ENCODE measurements at regions not wholly inside any gene's neighbourhood (a gene's known extent, or its start where the extent isn't known, plus 50 kb on each side); places are given as distances from the start of the nearest gene placed in this dataset.
"Not testable (repeated sequence)": the region's sequence is repeated elsewhere in the genome, so short reads cannot be mapped to it uniquely, and the experiment has no call there.

- ATAC-seq, result no peak
Measured at GRCh38 chr12:5096241-5096924, 52.7 kb downstream of the KCNA5 start.

GRCh38 chr12:5097786-5098185 is 54.1 kb downstream of the KCNA5 start:
- ATAC-seq, result no peak

DNA sequence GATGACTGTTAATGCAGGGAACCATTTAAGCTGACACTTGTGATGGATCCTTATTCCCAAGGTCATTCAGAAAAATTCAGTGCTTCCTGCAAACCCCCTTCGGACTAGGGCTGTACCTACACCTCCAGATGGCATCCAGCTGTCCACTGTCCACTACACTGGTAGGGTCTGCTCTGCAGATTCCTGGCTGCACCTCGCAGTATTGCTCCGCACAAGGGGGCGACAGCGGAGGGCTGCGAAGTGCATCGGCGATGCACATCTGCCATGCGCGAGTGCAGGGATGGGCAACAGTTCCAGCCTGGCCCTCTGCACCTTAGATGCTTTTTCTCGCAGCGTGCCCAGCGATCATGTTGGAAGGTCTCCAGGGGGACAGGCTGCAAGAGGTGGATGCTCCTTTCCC is 55.5 kb downstream of the KCNA5 start:
- ATAC-seq, result no peak

- no peak for ATAC-seq
Measured at GRCh38 chr12:5099591-5099990, 55.9 kb downstream of the KCNA5 start.

- ATAC-seq, result no peak
Measured at GRCh38 chr12:5101686-5102085, 58.0 kb downstream of the KCNA5 start.

- ATAC-seq, result no peak
Measured at GRCh38 chr12:5102261-5102789, 58.6 kb downstream of the KCNA5 start.

- ATAC-seq, result no peak
Measured at GRCh38 chr12:5102806-5103205, 59.1 kb downstream of the KCNA5 start.

- ATAC-seq, result no peak
Measured at GRCh38 chr12:5110345-5110744, 66.7 kb downstream of the KCNA5 start.

DNA sequence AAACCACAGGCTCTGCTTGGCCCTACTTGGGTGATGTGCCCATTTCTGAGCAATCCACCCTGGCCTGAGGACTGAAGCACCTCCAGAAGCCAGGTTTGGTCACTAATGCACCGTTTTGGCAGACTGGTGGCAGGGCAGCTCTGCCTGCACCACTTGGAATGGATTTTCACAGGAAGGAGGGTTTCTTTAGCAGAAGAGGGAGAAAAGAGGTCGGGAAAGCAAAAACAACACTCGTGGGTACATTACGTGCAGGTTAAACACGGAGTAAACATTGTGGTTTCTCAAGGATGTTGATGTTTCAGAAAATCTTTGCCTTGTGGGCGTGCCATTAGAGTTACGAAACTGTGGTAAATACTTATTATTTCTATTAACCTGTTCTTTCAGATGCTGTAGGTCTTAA is 70.8 kb downstream of the KCNA5 start:
- no peak for ATAC-seq

DNA sequence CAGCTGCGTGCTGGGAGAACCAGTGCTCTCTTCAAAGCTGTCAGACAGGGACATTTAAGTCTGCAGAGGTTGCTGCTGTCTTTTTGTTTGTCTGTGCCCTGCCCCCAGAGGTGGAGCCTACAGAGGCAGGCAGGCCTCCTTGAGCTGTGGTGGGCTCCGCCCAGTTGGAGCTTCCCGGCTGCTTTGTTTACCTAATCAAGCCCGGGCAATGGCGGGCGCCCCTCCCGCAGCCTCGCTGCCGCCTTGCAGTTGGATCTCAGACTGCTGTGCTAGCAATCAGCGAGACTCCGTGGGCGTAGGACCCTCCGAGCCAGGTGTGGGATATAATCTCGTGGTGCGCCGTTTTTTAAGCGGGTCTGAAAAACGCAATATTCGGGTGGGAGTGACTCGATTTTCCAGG is 78.1 kb downstream of the KCNA5 start:
- not testable (repeated sequence) for ATAC-seq

DNA sequence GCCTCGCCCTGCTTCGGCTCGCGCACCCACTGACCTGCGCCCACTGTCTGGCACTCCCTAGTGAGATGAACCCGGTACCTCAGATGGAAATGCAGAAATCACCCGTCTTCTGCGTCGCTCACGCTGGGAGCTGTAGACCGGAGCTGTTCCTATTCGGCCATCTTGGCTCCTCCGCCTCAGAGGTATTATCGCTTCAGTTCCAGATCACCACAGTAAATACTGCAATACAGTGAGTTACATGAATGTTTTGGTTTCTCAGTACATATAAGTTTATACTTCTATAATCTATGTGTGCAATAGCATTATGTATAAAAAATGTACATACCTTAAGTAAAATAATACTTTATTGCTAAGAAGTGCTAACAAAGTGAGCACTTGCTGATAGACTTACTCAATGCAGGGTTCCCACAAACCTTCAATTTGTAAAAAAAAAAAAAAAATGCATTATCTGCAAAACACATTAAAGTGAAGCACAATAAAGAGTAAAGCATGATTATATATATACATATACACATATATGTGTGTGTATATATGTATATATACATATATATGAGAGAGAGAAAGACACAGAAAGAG is 78.7 kb downstream of the KCNA5 start:
- ATAC-seq, result not testable (repeated sequence)

DNA sequence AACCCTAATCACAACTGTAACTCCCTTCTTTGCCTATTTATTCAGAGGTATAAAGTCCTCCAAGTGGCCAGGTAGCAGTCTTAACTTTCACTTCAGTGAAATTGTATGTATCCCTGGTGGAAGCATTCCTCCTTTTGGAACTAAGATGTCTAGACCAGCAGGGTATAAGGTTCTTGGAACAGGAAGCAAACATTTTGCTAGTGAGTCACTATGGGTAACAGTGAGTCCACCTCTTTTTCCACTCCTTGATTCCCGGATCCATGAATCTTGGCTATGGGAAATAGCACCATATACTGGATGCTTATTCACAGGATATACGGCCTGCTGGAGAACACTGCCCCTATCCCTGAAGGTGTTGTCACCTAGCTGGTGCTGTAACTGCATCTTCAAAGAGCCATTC is 80.2 kb downstream of the KCNA5 start:
- no peak for ATAC-seq

GRCh38 chr12:5124401-5124800 is 80.7 kb downstream of the KCNA5 start:
- ATAC-seq, result no peak

DNA sequence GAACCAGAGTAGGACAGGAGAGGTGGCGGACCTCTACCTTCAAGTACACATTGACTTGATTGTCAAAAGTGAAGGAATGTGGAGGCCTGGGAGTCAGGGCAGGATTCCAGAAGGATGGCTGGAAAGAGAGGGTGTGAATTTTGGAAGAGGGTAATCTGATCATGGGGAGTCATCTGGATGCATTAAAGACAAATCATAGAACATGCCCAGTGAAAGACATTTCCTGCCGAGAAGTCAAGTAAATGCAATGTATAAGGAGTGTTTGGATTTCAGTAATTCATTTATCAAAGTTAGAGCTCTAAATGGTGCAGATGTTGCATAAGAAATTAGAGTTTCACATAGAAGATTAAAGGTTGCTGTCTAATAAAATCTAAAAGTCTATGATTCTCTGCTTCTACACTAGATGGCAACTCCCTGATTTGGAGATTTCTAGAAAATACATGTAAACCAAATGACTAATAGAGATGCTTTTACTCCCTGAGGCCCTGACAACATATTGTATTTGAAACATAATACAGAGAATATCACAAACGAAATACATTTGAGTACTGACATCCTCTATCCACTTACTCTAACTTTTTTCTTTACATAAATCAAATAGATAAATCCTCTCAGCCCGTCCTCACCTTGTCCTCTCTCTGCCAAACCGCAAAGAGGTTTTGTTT is 91.3 kb downstream of the KCNA5 start:
- no peak for ATAC-seq

DNA sequence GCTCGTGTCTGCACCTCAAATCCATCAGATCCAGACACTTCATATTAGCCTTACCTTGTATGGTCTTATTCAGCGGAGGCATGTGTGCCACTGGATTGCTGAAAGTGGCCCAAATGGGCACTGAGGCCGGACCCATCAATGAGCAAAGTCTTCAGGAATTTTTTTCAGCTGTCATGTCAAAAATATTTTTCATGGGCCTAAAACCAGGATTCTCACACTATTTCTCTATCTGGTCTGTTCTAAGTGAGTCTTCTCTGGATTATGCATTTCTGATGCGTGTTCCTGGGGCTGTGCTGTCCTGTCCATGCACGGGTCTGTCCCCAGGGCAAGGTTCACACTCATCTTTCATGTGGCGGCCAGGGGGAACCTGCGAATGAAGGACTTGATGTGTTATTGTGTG is 94.6 kb downstream of the KCNA5 start:
- ATAC-seq, result no peak

GRCh38 chr12:5138845-5139244 is 95.2 kb downstream of the KCNA5 start:
- no peak for ATAC-seq

- no peak for ATAC-seq
Measured at GRCh38 chr12:5139751-5140150, 96.1 kb downstream of the KCNA5 start.

- ATAC-seq, result peak; percentile 31
Measured at GRCh38 chr12:5140190-5140589, 96.5 kb downstream of the KCNA5 start.

DNA sequence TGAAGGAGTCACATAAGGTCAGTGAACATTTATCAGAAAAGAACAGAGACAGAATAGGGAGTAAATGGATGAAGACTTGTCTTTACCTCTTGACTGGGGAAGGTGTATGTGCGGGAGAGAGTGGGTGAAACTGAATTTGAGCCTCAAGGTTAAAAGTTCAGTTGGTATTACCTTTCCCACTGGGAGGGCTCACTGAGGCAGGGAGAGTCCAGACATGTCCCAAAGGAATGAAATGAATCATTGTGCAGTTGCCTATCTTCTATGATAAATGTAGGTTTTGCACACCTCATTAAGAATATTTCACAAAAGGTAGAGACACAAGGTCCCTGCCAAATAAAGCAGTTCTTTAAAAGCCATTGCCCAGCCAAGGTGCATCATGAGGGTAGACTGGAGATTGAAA is 105.2 kb downstream of the KCNA5 start:
- peak; percentile 70 for ATAC-seq

- ATAC-seq, result no peak
Measured at GRCh38 chr12:5154091-5154490, 110.4 kb downstream of the KCNA5 start.

- ATAC-seq, result no peak
Measured at GRCh38 chr12:5155866-5156265, 112.2 kb downstream of the KCNA5 start.

DNA sequence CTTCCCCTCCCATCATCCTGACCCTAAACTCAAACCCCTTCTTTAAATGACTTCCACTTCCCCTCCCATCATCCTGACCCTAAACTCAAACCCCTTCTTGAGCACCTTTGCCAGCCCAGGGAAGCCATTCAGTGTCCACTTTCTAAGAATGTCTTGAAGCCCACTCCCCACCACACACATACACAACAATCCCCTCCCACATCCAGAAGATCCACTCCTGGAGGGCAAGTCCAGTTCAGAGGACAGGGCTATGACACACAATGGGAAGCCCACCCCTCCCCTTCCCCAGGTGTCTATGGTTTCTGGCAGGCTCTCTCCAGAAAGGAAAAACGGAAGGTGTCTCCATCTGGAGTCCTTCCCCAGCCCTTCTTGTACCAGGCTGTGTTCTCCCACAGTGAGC is 117.1 kb downstream of the KCNA5 start:
- no peak for ATAC-seq

- no peak for ATAC-seq
Measured at GRCh38 chr12:5163661-5164060, 120.0 kb downstream of the KCNA5 start.

All from esophagus mucosa (tissue), 1 donor.